Activated naive CD8-positive, alpha-beta T cell treated with anti-CD3 and anti-CD28 coated beads, Interleukin-2, amount 10 ng/mL, durations not matched to agents 7 days and 5 days (primary cell): ENCODE measurements at regions not wholly inside any gene's neighbourhood (a gene's known extent, or its start where the extent isn't known, plus 50 kb on each side); places are given as distances from the start of the nearest gene placed in this dataset.
"Not testable (repeated sequence)": the region's sequence is repeated elsewhere in the genome, so short reads cannot be mapped to it uniquely, and the experiment has no call there.

Source experiments
- ATAC-seq: fragments of 150-1000 bp; cut with Tn5 transposase; one replicate; pipeline ENCODE4 v1.10.0; 2021; ENCODE audit warnings: low read depth, moderate library complexity
- POLR2A ChIA-PET: fragments of 350-600 bp; sonication (Branson Sonifier 250); formaldehyde crosslinking; loops from one replicate; lab custom pipeline; 2021; ENCODE audit warnings: antibody characterized with exemption; lab: Charles Lee
- DNase-seq: peaks from one replicate; pipeline ENCODE4 v3.0.0; 2021
- H3K27ac Mint-ChIP-seq: one replicate; pipeline ENCODE4 v1.8.0; 2022; ENCODE audit warnings: mild to moderate bottlenecking, mixed read lengths
- H3K27me3 Mint-ChIP-seq: one replicate; pipeline ENCODE4 v1.8.0; 2022; ENCODE audit warnings: mild to moderate bottlenecking, moderate library complexity, mixed read lengths
- H3K36me3 Mint-ChIP-seq: one replicate; pipeline ENCODE4 v1.8.0; 2021; ENCODE audit warnings: mild to moderate bottlenecking, mixed read lengths
- H3K4me1 Mint-ChIP-seq: one replicate; pipeline ENCODE4 v1.8.0; 2021; ENCODE audit warnings: mixed read lengths
- H3K4me3 Mint-ChIP-seq: one replicate; pipeline ENCODE4 v1.8.0; 2022; ENCODE audit warnings: mild to moderate bottlenecking, moderate library complexity, mixed read lengths
- H3K9me3 Mint-ChIP-seq: one replicate; pipeline ENCODE4 v1.8.0; 2021; ENCODE audit warnings: mixed read lengths

DNA sequence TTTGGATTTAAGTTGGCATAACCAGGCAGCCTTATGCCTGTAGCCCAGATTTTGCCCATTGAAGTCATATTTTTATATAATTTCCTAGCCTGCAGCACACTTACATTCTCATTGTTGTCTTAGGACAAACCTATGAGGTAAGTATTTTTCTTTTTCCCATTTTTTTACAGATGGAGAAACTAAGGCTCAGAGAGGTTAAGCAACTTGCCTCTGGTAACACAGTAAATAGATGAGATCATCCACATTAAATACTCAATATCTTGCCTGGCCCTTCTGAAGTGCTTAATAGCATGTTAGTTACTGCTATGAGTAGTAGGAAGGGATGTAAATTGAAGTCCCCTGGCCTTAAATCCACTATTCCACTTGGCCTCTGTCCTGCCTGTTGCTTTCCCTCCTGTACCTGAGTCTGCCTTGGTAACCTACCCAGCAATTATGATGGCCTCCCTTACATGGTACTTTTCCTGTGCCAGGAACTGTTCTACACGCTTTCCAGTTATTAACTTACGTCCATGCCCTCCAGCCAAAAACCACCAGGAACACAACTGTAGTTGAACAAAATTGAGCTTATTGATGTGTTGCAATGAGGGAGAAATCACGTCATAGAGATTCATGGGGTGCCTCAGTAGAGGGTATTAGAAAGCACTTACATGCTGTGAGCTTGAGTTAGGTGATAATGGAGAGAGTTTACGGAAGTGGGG is 111.6 kb upstream of the FGGY start:
- no peak for DNase-seq
- ATAC-seq: no peak
- peaks cover 2% of the 10 kb centered on the region for H3K36me3 Mint-ChIP-seq
- POLR2A ChIA-PET: no interaction called here
- no peak overlapping the region for H3K27ac Mint-ChIP-seq
- H3K27me3 Mint-ChIP-seq: peaks cover 3% of the 10 kb centered on the region
- no peak overlapping the region for H3K4me3 Mint-ChIP-seq
- H3K4me1 Mint-ChIP-seq: no peaks in the 10 kb centered on the region
- peaks cover 3% of the 10 kb centered on the region for H3K9me3 Mint-ChIP-seq

DNA sequence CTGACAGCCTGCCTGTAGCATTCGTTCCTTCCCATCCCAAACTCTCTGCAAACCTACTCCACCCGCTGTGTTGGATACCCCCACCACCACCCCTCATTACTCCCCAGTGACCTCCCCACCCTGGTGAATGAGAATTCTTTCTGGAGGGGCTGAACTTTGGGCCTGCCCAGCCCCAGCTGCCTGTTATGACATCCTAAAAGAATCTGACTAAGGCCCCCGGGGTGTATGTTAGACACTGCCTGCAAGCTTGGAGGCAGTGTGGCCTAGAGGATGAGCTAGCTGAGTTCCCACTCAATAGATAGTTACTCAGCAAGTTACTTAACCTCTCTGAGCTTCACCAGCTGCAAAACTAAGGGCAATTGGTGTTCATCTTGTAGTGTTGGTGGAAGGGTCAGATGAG is 110.2 kb upstream of the FGGY start:
- Mint-ChIP-seq H3K4me1 (no peaks in the 10 kb centered on the region), H3K27ac (no peak overlapping the region), H3K27me3 (peaks cover 3% of the 10 kb centered on the region), H3K9me3 (peaks cover 4% of the 10 kb centered on the region), H3K36me3 (peaks cover 2% of the 10 kb centered on the region), H3K4me3 (no peak overlapping the region)
- DNase-seq: no peak
- POLR2A ChIA-PET: no interaction called here
- ATAC-seq: no peak

DNA sequence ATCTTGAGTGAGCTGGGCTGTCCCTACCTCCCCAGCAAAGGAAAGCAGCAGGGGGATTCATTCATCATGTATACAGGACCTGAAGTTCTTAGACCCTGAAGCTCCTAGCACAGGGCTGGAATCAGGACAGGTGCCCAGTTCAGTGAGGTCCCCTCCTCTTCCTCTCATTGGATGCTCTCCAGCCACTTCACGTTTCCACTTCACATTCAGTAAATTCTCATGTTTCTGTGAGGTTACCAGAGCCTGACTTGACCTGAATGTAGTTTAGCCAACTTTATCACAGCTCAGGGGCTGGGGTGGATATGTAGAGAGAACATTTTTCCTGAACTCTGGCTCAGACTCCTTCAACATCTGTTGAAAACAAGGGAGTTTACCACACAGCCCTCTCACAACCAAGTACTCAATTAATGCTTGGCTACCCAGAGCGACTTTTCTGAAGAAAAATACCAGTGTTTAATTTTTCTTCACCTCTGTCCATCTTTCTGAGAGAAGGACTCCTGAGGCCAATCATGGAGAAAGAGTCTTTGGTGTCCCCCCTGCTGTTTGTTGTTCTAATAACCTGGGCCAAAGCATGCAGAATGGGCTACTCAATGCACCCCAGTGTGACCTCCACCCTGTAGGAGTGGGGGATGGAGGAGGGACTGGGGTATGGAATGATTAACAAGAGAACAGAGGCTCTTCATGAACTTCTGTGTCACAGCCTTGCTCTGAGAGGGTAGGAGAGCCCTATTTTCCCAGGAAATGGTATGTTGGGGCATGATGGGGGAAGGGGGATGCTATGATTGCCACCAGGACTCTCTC is 108.3 kb upstream of the FGGY start:
- no peak overlapping the region for H3K4me3 Mint-ChIP-seq
- H3K9me3 Mint-ChIP-seq: peaks cover 4% of the 10 kb centered on the region
- H3K27me3 Mint-ChIP-seq: peaks cover 3% of the 10 kb centered on the region
- H3K36me3 Mint-ChIP-seq: peaks cover 2% of the 10 kb centered on the region
- no peak for DNase-seq
- POLR2A ChIA-PET: no interaction called here
- H3K4me1 Mint-ChIP-seq: no peaks in the 10 kb centered on the region
- no peak for ATAC-seq
- no peak overlapping the region for H3K27ac Mint-ChIP-seq

DNA sequence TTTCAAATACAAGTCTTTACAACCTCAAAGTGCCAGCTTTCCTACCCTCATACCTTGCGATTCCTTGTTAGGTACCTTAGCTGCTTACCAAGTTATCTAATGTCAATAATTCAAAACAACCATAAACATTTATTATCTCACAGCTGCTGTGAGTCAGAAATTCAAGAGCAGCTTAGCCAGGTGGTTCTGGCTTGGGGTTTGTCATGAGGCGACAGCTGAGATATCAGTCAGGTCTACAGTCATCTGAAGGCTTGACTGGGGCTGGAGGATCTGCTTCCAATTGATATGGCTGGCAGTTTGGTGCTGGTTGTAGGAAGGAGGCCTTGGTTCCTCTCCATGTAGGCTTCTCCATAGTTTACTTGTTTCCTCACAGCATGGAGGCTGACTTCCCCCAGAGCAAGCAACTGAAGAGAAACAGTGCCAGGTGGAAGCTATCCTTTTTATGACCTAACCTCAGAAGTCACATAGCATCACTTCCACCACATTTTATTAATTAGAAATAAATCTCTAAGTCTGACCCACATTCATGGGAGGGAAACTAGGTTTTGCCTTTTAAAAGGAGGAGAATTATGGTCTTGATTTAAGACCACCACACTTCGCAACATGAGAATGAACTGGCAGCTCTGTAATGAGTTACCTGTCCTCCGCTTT is 103.3 kb upstream of the FGGY start:
- DNase-seq (no peak), ATAC-seq (no peak)
- peaks cover 6% of the 10 kb centered on the region for H3K9me3 Mint-ChIP-seq
- no peaks in the 10 kb centered on the region for H3K4me1 Mint-ChIP-seq
- H3K27me3 Mint-ChIP-seq: peaks cover 3% of the 10 kb centered on the region
- no peak overlapping the region for H3K4me3 Mint-ChIP-seq
- POLR2A ChIA-PET: no interaction called here
- H3K36me3 Mint-ChIP-seq: peaks cover 2% of the 10 kb centered on the region
- no peak overlapping the region for H3K27ac Mint-ChIP-seq

- Mint-ChIP-seq H3K4me1 (no peaks in the 10 kb centered on the region), H3K36me3 (peaks cover 1% of the 10 kb centered on the region), H3K9me3 (peaks cover 6% of the 10 kb centered on the region), H3K4me3 (no peak overlapping the region), H3K27ac (no peak overlapping the region), H3K27me3 (peaks cover 5% of the 10 kb centered on the region)
- POLR2A ChIA-PET: no interaction called here
- no peak for DNase-seq
- no peak for ATAC-seq
These were observed 102.3 kb upstream of the FGGY start for GRCh38 chr1:59194621-59195020.

DNA sequence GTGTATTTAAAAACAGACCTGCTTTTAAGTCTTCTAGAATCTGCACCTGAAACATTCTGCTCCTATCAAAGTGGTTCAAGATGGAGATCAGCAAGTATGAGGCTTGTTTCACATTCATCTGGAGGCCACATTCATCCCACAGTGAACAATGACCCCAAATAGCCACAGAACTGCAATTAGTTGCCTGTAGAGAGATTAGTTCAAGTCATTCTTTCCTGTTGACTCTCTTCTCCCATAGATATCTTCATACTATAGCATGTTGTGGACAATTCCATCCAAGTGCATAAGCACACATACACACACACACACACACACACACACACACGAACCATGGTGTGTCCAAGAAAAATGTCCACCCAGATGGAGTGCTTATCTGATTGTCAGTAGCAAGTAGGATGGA is 101.7 kb upstream of the FGGY start:
- DNase-seq: no peak
- peaks cover 3% of the 10 kb centered on the region for H3K9me3 Mint-ChIP-seq
- ATAC-seq: no peak
- POLR2A ChIA-PET: no interaction called here
- H3K27me3 Mint-ChIP-seq: peaks cover 2% of the 10 kb centered on the region
- H3K4me1 Mint-ChIP-seq: no peaks in the 10 kb centered on the region
- no peak overlapping the region for H3K4me3 Mint-ChIP-seq
- H3K27ac Mint-ChIP-seq: no peak overlapping the region
- H3K36me3 Mint-ChIP-seq: no peaks in the 10 kb centered on the region

DNA sequence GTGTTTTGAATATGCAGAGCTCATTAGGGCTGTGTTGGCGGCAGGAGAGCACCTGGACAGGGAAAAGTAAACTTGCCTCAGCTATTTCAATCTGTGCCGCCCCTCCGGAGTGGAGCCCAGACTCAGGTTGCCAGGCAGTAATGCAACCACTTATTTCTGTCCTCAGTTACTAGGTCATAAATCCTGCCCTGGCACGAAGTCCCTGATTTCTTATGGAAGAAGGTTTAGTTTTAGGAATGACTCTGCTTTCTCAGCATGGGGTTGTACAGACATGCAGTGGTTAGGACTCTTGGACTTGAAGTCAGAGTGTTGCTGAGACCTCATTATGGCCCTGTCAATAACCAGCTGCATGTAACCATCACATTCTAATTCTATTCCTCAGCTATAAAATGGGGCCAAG is 98.3 kb upstream of the FGGY start:
- Mint-ChIP-seq H3K9me3 (peaks cover 6% of the 10 kb centered on the region), H3K4me1 (no peaks in the 10 kb centered on the region), H3K27me3 (peaks cover 4% of the 10 kb centered on the region), H3K4me3 (no peak overlapping the region), H3K36me3 (no peaks in the 10 kb centered on the region), H3K27ac (no peak overlapping the region)
- no peak for DNase-seq
- POLR2A ChIA-PET: no interaction called here
- no peak for ATAC-seq

GRCh38 chr1:59199147-59199546 is 97.7 kb upstream of the FGGY start:
- peaks cover 6% of the 10 kb centered on the region for H3K9me3 Mint-ChIP-seq
- POLR2A ChIA-PET: no interaction called here
- H3K27me3 Mint-ChIP-seq: peaks cover 4% of the 10 kb centered on the region
- H3K27ac Mint-ChIP-seq: no peak overlapping the region
- ATAC-seq (no peak), DNase-seq (no peak)
- no peaks in the 10 kb centered on the region for H3K36me3 Mint-ChIP-seq
- H3K4me3 Mint-ChIP-seq: no peak overlapping the region
- H3K4me1 Mint-ChIP-seq: no peaks in the 10 kb centered on the region

DNA sequence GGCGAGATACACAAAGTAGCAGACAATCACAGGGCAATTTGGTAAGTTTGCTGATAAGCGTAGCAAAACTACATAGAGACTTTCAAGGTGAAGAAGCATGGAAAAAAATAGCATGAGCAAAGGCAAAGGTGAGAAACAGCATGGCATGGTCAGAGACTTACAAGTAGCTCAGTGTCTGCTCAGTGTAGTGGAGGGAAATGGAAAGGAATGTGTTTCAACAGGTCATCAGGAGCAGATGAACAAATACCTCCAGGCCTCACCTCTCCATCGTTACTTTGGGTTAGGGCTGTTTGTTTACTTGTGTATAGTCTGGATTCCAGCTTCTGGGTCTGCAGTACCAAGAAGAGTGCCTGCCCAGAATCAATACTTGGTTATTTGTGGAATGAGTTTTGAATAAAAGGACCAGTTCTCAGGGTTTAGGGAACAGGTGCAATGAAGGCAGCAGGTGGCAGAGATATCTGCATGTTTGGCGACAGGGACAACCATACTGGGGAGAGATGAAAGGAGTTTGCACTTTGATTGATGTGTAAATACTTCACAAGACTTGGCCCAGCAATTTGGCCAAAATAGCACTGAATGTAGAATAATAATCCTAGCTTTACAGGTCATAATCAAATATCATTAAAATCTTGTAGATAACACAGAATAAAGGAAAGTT is 97.0 kb upstream of the FGGY start:
- POLR2A ChIA-PET: no interaction called here
- peaks cover 7% of the 10 kb centered on the region for H3K9me3 Mint-ChIP-seq
- H3K4me3 Mint-ChIP-seq: no peak overlapping the region
- no peak overlapping the region for H3K27ac Mint-ChIP-seq
- ATAC-seq: no peak
- DNase-seq: no peak
- H3K27me3 Mint-ChIP-seq: peaks cover 4% of the 10 kb centered on the region
- H3K36me3 Mint-ChIP-seq: no peaks in the 10 kb centered on the region
- H3K4me1 Mint-ChIP-seq: no peaks in the 10 kb centered on the region

DNA sequence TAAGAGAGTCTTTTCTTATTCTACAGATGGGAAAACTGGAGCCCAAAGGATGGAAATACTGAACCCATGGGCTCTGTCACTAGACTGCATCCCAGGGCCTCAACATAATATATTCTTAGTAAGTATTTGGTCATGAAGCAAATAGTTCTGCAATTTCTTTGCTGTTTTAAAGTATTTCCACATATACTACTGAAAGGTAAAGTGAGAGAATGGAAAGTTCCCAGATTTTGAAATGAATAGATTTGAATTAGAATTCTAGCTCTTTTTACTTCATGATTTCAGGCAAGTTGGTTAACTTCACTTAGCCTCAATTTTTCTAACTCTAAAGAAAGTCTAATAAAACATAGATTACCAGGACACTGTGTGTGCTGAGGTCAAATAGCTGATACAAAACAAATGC is 95.6 kb upstream of the FGGY start:
- ATAC-seq (no peak), DNase-seq (no peak)
- peaks cover 9% of the 10 kb centered on the region for H3K9me3 Mint-ChIP-seq
- H3K27ac Mint-ChIP-seq: no peak overlapping the region
- H3K27me3 Mint-ChIP-seq: peaks cover 4% of the 10 kb centered on the region
- no peaks in the 10 kb centered on the region for H3K4me1 Mint-ChIP-seq
- H3K4me3 Mint-ChIP-seq: no peak overlapping the region
- POLR2A ChIA-PET: no interaction called here
- H3K36me3 Mint-ChIP-seq: no peaks in the 10 kb centered on the region

GRCh38 chr1:59202455-59202854 is 94.4 kb upstream of the FGGY start:
- Mint-ChIP-seq H3K4me3 (no peak overlapping the region), H3K27me3 (peaks cover 4% of the 10 kb centered on the region), H3K27ac (no peak overlapping the region), H3K4me1 (no peaks in the 10 kb centered on the region), H3K9me3 (peaks cover 9% of the 10 kb centered on the region), H3K36me3 (no peaks in the 10 kb centered on the region)
- ATAC-seq (no peak), DNase-seq (no peak)
- POLR2A ChIA-PET: no interaction called here

- no peak for DNase-seq
- ATAC-seq: no peak
- Mint-ChIP-seq H3K36me3 (no peaks in the 10 kb centered on the region), H3K27ac (no peak overlapping the region), H3K4me1 (no peaks in the 10 kb centered on the region), H3K27me3 (peaks cover 4% of the 10 kb centered on the region), H3K4me3 (no peak overlapping the region), H3K9me3 (peaks cover 14% of the 10 kb centered on the region)
- POLR2A ChIA-PET: no interaction called here
These were observed 92.9 kb upstream of the FGGY start for GRCh38 chr1:59204001-59204400.

DNA sequence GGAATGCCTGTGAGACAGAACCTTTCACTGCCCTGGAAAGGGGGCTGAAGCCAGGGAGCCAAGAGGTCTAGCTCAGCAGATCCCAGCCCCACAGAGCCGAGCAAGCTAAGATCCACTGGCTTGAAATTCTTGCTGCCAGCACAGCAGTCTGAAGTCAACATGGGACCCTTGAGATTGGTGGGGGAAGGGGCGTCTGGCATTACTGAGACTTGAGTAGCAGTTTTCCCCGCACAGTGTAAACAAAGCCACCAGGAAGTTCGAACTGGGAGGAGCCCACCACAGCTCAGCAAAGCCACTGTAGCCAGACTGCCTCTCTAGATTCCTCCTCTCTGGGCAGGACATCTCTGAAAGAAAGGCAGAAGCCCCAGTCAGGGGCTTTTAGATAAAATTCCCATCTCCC is 90.3 kb upstream of the FGGY start:
- H3K4me3 Mint-ChIP-seq, H3K27ac Mint-ChIP-seq, DNase-seq, H3K4me1 Mint-ChIP-seq, POLR2A ChIA-PET, ATAC-seq, H3K36me3 Mint-ChIP-seq, H3K27me3 Mint-ChIP-seq: not testable (repeated sequence)
- H3K9me3 Mint-ChIP-seq: peaks cover 17% of the 10 kb centered on the region
